ENCODE measurements at regions not wholly inside any gene's neighbourhood (a gene's known extent, or its start where the extent isn't known, plus 50 kb on each side); places are given as distances from the start of the nearest gene placed in this dataset.
"Not testable (repeated sequence)": the region's sequence is repeated elsewhere in the genome, so short reads cannot be mapped to it uniquely, and the experiment has no call there.

- DNase-seq: peak; percentile 6
These were observed 201.9 kb upstream of the SESN3 start for GRCh38 chr11:95432714-95433503.

DNA sequence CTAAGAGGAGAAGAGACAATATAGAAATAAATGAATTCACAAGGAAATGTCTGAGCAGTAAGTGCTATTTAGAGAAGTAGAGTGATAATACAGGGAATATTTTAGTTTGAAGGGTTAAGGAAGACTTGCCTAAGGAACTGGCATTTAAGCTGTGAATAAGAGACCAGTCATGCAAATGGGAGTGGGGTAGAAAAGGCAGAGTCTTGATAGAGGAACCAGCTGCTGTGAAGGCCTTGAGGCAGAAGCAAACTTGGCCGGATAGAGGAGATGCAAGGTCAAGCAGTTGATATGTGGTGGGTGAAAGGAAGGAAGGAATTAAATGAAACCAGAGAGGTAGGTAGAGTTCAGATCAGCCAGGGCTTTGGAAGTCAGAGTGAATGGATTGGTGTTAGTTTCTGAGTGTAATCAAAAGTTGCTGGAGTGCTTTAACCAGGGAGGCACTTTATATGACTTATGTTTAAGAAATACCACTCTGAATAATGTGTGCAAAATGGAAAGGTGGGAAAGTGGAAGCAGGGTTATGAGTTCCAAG, 198.4 kb upstream of the SESN3 start:
- DNase-seq: no peak

DNA sequence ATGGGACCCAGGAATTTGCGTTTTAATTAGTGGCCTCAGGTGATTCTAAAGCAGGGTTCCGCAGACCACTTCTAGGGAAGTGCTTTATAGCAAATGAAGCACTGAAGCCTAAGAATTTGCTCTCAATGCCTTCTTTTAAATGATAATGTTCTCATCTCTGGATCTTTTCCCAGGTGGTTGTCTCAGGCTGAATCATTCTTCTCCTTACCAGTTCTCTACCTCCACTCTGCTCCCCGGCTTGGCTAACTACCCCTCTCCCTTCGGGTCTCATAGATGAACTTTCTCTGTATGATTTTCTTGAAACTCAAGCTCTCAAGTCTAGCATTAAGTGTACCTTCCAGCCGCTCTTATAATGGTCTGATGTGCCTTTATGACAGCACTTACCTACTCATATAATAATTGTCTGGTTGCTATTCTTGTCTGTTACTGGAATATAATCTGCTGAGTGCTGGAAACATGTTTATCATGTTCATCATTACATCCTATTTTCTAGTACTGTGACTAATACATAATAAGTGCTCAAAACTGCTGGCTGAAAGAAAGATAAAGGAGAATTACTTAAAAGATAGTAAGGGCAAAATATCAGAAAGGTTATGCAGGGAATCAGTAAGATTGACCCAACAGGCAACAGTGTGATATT, 195.9 kb upstream of the SESN3 start:
- DNase-seq: no peak

DNA sequence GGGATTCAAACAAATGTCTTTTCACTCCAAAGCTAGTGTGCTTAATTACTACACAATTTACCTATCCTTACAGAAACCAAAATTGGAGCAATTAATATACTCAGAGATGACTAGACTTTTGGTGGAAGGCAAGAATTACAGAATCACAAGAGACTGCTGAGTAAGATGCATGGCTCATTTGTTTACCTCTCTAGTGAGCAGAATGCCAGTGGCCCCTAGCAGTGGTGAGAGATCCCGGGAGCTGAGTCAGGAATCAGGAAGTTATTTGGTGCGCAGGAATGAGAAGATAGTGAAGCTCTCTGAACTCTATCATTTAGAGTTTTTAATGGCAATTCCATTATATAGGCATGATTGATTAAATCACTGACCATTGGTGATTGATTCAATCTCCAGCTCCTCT, 188.9 kb upstream of the SESN3 start:
- DNase-seq: peak; percentile 83

DNA sequence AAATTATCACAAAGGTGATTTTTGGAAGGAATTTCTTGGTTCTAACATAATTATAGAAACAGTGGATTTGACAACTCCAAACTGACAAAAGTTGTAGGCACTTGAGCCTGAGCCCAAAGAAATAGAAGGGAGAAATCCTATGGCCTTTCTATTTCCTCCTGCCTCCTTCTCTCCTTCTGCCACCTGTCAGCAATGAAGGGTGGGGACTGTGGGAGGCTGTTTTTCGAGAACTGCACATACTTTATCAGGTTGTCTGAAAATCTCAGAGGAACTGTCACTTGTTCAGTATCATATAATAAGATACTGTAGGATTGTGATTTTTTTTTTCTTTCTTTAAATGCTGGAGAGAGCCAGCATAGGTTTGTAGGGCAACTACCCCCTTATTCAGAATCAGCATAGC, 187.9 kb upstream of the SESN3 start:
- no peak for DNase-seq

DNA sequence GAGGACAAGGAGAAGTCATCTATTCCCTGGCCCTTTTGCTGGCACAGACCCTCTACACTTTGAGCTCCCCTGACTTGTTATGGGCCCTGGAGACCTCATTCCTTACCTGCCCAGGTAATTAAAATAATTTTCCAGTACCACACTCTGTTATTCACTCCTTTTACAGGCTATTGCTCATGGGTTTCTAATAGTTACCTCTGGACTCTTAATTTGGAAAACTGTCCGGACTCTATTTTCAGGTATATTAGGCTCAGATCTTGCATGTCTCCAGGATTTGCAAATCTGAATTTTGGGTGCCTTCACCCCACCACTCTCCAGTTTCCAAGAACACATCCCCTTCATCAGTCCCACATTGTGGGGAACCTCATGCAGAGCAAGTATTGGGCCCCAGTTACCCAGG, 186.8 kb upstream of the SESN3 start:
- DNase-seq: no peak

GRCh38 chr11:95415837-95416304, 184.9 kb upstream of the SESN3 start:
- no peak for DNase-seq

- no peak for DNase-seq
These were observed 183.2 kb upstream of the SESN3 start for GRCh38 chr11:95414217-95414616.

GRCh38 chr11:95413761-95414160, 182.8 kb upstream of the SESN3 start:
- DNase-seq: no peak

- no peak for DNase-seq
These were observed 182.0 kb upstream of the SESN3 start for GRCh38 chr11:95413021-95413420.

GRCh38 chr11:95412074-95412473, 181.1 kb upstream of the SESN3 start:
- DNase-seq: no peak

DNA sequence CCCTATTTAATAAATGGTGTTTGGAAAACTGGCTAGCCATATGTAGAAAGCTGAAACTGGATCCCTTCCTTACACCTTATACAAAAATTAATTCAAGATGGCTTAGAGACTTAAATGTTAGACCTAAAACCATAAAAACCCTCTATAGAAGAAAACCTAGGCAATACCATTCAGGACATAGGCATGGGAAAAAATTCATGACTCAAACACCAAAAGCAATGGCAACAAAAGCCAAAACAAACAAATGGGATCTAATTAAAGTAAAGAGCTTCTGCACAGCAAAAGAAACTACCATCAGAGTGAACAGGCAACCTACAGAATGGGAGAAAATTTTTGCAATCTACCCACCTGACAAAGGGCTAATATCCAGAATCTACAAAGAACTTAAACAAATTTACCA, 179.7 kb upstream of the SESN3 start:
- DNase-seq: not testable (repeated sequence)

DNA sequence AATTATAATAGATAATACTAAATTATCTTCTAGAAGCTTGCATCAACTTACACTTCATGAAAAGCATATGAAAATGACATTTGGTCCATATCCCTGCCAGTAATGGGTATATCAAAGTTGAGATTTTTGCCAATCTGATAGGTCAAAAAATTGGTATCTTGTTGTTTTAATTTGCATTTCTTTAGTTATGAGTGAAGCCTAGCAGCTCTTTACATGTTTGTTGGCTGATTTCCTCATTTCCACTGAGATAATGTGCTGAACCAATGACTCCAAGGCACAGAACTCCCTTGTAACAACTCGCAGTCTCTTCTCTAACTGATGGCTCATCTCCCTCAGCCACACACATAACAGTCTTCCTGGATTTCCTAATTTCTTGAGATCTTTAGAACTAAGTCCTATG, 175.3 kb upstream of the SESN3 start:
- no peak for DNase-seq

- DNase-seq: no peak
These were observed 173.4 kb upstream of the SESN3 start for GRCh38 chr11:95404370-95404769.

DNA sequence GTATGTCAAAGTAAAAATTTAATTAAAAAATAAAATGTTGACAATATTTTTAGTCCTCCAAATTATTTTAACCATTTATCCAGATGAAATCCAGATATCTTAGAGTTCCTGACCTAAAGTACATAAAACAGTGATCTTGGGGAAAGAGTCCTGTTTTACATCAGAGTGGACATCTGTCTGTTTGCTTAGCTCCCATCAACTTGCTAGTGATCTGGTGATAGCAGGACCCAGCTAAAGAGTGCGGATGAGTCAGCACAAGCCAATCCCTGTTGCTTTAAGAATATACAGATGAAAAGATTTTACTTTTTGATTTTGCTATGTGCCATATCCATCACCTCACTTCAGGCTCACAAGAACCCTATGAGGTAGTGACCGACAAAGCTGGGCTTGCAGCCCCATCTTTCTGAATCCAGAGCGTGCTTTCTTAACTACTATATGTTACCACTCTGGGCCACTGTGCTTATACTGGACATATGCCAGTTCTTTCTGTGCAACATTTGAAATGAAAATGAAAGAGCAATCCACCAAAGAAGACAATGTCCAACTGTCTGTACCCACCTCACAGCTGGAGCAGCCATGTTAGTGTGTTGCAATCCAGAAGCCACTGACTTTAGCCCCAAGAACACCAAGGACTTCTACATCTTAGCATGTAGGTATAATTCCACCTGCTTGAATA, 167.6 kb upstream of the SESN3 start:
- no peak for DNase-seq

DNA sequence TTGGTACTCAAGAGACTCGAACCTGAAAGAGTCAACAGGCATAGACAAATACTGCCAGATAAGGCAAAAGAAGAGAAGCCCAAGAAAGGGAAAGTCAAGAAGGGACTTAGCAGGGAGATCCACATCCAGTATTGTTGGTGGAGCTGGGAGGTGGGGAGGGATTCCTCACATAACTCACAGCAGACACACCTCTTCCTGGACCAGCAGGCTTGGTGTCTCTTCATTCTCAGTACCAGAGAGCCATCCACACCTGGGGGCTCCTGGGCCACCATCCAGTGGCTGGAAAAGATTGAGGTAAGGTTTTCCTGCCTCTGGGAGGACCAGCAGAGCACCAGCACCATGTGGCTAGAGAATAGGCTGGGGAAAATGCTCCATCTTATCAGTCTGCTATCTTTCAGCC, 161.6 kb upstream of the SESN3 start:
- DNase-seq: no peak

DNA sequence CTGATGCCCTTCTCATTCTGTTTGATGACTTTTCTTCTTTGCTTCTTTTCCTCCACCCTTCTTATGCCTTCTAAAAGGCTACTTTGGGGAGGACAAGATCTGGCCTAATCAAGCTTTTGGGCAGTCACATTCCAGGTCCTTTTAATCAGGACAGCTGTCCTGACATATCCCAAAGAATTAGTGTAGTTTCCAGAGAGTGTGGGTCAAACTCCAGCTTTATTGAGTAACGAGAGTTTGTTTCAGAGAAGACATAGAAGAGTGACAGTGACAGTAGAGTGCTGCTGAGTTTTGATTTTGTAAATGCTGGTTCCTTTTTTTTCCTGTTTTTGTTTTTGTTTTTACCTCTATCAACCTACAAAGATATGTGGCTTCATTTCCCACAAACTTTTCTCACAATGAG, 158.4 kb upstream of the SESN3 start:
- DNase-seq: no peak

GRCh38 chr11:95388086-95388485, 157.1 kb upstream of the SESN3 start:
- DNase-seq: no peak

- no peak for DNase-seq
These were observed 156.3 kb upstream of the SESN3 start for GRCh38 chr11:95387325-95387724.

DNA sequence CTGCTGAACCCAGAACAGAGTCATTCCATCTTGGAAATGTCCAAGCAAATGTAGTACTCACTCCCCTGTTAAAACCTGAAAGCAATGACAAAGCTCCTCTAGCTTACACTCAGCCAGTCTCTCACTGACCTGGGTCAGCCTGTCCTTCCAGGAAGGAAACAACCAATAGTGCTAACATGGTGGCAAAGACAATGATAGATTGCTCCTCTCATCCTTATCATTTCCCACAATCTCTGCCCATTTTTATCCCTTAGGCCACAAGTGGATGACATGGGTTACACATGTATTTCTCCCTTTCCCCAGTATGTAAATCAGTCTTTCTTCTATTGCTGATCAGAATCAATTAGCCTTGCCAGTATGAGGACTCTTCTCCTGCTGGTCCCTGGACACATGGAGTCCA, 154.6 kb upstream of the SESN3 start:
- no peak for DNase-seq

GRCh38 chr11:95379479-95379878, 148.5 kb upstream of the SESN3 start:
- no peak for DNase-seq

DNA sequence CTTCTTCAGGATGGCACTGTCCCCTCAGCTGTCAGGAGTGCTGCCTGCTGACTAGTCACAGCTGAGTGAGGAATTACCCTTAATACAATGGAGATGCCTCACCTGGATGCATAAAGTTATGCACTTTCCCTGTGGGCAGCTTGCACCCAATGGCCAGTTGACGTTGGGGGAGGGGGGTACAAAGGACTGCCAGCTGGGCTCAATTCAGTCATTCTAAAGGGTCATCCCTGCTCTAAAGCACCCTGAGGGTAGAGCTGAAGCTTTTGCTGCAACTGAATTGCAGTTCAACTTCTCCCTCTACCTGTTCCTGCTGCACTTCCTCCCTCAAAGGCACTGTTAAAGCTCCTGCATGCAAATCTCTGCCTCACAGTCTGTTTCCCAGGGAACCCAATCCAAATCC, 147.8 kb upstream of the SESN3 start:
- DNase-seq: no peak

DNA sequence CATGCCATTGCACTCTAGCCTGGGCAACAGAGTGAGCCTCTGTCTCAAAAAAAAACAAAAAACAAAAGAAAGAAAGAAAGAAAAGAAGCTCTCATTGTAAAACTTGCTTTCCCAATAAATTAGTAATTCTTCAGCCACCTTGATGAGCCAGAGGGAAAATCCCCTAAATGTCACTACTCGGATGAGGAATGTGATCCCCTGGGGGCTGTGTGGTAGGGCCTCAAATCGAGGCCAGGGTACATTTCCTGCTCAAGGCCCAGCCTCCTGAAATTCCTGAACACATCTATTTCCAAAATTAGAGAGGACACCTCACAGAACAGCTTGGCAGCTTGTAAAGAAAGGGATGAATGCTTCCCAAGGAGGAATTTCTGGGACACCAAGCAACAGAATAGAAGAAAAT, 147.1 kb upstream of the SESN3 start:
- no peak for DNase-seq

GRCh38 chr11:95375886-95376285, 144.9 kb upstream of the SESN3 start:
- DNase-seq: peak; percentile 49

Data from HCEC 1CT (cell line).